Ecto neural progenitor cell (in vitro differentiated cells): ENCODE measurements at regions not wholly inside any gene's neighbourhood (a gene's known extent, or its start where the extent isn't known, plus 50 kb on each side); places are given as distances from the start of the nearest gene placed in this dataset.

Experiments used
- DNase-seq: peaks from one replicate; pipeline ENCODE4 v3.0.0-alpha.2; 2018; ENCODE audit warnings: low spot score

DNA sequence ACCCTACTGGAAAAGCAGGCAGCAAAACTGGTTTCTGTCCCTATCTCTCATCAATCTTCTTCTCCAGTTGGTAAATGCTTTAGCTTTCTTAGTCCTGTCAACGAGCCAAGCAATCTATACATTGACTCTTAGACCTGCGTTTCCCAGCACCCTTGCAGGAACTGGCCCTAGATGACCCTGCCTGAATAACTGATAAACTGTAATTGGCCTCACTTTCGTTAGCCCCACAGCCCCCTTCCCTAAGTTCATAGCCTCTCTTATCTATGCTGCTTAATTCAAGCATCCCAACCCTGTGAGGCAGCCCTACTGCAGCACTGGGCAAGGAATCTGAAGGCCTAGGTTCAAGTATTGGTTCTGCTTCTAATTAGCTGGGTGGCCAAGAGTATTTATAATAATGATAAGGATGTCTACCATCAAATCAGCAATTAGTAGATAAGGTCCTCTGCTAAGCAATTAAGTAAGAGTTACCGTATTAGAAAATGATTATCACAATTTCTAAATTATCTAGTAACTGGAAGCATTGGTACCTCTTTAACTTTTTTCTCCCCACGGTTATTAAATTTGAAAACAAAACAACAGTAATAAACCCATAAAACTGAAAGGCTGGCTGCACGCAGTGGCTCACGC lies 86.4 kb upstream of the RMDN2 start:
- no peak for DNase-seq

DNA sequence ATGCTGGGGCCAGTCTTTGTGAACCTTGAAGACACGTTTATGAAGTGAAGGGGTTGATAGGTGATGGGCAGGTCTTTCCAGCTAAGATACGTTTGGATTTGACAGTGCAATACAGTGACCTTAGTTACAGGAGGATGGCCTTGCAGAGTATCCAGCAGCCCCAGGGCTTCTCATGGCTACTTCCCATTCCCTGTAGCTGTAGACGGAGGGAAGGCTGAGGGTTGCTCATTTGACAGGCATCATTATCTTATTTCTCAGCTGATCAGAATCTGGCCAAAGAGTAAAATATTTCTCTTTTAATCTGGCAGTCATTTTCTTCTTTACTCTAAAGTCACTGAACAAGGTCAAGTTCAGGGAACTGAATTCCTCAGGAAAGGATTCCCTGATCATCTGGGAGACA lies 85.1 kb upstream of the RMDN2 start:
- DNase-seq = no peak

DNA sequence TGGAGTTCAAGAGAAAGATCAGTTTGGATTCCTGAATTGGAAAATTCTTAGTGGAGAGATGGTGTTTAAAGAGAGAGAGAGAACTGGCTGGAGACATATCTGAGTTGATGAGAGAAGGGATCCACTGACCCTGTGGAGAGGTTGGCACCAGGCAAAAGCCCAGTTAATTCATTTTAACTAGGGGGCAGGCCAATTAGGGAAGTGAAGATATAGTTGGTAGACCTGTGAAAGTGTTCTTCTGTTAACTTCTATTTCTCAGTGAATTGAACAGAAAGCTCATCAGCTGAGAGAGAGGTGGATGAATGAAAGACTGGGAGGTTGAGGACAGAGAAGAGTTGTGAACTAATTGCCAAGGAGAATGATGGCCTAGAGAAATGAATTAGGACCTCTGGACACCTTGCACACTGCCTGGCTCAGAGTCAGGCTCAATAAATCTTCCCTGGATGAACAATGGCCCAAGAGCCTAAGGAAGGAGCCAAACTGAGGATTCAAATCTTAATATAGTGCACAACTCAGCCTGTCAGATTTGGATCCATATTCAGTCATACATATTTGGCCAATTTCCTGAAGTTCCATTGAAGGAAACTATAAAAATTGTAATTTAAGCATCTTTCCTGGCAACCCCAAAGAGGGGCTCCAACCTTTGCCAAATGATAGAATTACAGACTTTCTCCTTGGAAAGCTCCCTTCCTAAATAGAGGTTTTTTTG lies 82.2 kb upstream of the RMDN2 start:
- no peak for DNase-seq

DNA sequence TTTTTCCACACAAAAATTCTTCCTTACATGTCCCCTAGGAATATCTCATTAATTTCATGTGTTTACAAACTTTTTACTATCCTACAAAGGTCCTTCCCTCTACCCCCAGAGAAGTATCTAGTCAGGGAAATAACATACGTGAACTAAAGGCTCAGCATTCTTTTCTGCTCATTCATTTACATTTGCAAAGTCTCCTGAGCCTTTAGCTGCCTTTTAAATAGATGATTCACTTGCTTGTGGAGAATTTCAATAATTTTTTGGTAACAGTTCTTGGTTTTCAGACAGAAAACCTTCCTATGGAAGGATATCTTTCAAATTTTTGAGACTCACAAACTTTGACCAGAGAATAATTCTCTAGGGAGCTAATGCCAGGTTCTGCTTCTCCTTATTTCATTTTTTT lies 81.5 kb upstream of the RMDN2 start:
- DNase-seq = no peak

DNA sequence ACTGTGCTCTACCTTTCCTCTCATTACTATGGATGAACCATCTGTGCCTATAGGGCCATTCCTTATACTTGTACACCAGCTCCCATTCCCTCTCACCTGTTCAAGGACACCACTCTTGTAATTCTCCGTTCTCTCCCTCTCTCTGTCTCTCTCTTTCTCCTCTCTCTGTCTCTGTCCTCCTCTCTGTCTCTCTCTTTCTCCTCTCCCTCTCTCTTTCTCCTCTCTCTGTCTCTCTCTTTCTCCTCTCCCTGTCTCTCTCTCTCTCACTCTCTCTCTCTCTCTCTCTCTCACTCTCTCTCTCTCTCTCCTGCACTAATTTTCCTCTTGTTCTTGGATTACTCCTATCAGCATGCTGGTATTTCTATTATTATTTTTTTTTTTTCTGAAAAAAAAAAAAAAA lies 78.9 kb upstream of the RMDN2 start:
- no peak for DNase-seq

DNA sequence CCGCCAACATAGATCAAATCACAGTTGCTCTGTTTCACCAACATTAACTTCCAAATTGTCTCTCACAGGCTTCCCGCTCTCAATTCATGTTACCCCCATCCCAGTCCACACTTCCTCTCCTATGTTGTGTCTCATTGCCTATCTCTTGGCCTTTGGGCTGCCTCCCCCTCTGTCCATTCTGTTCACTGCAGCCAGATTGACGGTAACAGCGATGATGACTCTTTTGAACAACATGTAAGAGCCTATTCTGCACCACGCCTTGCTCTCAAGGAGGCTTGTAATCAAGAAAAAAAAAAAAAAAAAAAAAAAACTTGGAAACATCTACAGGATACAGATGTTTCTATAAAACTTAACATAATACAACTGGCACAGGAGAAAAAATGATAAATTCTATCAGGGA lies 77.3 kb upstream of the RMDN2 start:
- no peak for DNase-seq

DNA sequence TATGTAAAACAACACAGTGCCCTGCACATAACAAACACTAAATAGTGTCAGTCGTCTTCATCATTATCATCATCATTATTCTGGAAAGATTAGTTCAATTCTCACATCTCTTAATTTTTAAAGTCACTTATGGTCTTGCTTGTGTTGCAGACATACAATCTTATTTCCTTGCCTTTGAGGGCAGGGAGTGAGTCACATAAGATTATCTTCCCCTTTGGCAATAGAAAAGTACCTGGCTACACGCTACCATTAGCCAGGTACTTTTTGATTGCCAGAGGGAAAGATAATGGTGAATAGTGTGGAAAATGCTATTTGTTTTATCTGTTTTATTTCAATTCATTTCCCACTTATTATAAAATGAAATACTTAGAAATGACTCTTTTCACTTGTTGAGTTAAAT lies 76.6 kb upstream of the RMDN2 start:
- DNase-seq = no peak

DNA sequence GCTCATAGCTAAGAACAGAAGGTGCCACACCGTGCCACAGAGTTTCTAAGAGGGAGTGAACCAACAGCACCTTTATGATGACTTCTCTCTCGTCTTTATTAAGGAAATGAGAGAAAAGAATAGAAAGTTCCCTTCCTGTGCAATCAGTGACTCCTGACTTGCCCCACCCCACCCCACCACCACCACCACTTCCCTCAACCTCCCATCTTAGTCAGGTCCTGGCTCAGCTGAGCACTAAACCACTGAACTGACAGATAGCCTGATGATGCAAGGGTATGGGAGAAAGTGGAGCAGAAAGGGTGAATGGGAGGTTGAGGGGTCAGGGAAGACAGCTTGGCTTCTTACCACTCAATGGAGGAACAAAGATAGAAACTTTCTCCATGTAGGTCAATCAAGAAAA lies 75.2 kb upstream of the RMDN2 start:
- DNase-seq = no peak

DNA sequence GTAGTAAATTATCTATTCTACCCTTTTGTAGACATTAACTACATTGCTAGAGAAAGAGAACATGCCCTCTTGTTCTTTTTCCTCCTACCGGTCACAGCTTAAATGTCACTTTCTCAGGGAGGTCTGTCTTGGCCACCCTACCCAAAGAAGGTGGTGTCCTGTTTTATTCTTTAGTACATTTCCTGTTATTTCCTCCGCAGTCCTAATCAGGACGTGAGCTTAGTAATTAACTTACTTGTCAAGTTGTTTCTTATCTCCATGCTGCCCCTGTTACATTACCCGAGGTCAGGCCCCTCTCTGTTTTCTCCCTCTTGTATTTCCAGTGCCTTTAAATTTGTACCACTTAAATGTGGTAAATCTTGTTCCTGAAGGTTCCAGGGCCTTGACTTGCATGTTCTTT lies 73.7 kb upstream of the RMDN2 start:
- no peak for DNase-seq

DNA sequence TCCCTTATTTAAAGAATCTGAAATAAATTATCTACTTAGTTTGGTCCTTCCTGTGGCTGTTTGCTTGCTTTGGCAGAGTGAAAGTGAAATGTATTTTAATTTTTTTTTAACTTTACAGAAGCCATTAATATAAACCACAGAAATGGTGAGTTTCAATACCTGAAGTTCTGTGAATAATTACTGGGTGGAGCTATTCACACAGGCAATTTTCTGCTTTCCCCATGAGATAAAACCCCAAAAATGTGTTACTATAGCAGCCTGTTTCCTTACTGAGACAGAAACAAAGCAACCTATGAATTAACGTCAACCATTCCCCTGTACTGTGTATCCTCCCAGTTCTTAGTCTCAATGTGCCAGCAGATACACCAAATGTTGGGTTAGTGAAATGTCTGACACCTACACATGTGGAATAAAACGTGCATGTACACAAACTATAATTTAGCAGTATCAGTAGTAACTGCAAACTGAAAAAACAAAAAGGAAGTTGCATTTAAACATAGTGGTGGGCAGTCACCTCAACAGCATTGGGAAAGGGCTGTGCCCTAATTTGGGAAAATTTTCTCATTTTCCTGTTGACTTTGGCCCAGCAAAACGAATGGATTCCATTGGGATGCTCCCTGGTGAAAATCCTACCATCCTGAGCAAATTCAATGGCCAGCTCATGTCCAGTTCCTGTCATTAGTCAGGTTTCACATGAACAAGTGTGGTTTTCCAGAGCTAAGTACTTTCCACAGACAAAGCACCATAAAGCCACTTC lies 73.1 kb upstream of the RMDN2 start:
- no peak for DNase-seq

DNA sequence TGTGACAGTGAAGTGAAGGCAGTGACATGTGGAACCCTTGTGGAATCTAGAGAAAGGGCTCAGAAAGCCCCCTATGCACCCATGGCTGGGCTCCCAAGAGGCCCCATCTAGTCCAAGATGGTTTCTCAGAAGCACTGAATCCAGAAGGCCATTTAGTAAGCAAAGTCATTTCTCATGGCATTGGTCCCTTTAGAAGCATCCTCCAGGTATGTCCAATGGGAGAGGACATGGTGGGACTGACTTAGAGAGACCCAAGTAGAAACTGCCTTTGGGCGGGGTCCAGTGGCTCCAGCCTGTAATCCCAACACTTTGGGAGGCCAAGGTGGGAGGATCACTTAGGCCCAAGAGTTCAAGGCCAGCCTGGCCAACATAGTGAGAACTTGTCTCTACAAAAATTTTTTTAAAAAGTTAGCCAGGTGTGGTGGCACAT lies 72.5 kb upstream of the RMDN2 start:
- DNase-seq = no peak

DNA sequence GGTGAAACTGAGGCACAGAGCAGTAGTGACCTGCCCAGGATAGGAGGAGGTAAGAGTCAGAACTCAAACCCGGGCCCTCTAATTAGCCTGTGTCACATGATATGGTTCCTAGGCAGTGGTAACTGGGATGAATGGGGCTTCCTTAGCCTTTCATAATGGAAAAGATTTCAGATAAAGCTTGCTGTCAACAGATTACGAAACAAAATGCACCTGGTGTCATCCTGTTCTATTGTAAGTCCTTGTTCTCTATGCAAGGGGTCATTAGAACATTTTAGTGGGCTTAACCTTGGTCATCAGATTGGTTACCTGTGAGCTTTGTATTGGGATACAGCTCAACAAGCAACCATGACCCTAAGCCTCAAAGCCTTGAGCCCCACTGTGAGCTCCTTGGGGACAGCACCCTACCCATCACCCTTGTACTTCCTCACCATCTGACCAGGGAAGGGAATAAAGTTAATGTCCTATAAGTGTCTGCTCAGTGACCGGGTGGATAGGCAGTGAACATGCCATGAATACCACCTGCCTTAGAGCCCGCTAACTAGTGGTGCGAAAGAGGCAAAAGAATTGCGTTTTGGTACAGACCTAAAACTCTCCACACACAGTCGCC lies 70.3 kb upstream of the RMDN2 start:
- no peak for DNase-seq

DNA sequence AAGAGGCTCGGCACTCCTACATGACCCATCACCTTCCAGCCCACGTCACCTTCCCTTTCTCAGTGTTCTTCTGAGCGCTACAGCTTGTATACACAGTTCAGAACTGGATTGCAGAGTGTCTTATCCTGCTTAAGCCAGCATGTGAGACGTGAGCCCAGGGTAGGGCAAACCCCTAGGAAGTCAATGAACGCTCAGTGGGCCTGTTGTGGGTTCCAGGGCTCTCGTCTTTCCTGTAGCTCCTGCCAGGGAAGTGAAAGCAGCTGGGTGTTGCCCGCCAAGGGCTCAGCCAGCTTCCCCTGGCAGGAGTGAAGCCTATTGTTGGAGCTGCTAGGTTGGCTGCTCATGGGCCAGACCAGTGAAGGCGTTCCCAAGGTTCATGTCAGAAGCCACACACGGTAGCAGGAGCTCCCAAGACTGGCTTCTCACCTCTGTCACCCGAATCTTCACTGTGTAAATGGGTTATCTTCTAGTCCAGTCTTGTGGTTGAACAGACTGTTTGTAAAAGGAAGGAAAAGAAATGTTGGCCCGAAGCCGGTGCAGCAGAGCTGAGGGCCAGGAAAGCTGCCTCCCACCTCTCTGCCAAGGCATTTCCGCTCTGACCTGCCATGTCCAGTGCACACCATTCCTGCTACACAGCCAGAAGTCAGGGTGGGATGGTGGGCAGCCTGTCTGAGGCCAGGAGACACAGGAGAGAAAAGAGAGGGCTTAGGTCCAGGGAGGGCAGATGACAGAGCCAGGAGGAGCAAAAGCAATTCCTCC lies 69.6 kb upstream of the RMDN2 start:
- DNase-seq = no peak

DNA sequence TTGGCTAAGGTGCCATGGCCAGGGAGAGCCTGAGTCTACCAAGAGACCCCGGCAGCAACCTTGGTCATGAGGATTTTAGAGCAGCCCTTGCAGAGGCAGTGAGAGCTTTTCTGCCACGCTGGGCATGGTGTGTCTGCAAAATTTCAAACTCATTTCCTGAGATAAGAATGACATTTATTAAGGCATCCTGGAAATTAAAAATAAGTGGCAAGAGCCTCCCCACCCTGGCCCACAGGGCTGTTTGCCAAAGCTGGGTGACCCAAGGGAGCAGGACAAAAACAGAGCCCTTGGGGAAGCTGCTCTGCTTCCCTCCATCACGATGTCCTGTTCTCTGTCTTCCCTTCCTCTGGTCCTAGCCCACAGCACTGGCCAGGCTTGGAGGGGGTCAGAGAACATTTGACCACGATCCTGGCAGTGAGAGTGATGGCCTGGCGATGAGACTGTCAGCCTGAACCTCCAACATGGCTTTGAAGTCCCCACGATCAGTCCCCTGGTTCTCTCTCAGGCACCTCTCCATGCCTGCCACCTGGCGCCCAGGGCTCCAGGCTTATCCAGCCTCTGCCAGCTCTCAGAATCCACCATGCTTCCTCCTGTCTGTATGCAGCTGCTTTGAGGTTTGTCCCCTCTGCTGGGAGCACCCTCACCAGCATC lies 68.9 kb upstream of the RMDN2 start:
- no peak for DNase-seq

DNA sequence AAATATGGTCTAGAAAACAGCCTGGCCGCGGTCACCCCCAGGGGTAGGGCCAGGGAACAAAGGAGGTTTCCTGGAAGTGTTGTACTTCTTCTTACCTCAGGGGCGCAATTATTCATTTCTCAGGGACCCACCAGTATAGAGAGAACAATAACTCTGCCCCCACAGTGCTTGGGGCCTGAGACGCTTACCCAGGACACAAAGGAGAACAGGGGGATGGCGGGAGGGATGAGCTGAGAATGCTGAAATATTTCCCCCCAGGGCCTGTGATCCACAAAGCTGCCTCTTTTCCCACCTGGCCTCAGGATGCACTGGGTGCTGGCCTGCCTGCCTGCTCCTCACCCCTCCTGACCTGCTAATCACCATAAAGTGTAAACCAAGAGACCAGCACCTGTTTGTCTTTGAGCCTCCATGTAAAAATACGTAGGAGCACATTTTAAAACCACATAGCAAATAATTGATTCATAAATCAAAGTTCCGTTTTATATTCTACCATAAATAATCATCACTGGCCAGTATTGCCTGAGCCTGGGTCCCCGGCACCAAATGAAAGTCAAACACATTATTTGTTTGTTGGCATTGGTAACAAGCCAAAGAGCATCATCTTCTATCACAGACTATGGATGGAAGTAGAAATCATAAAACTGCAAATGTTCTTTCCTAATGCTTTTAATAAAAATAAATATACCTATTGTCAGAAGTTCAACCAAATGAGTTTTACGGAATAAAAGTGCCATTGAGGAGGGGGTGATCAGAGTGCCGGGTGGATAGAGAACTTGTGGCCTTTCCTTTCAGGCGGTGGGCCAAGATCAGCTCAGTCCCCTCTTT lies 67.3 kb upstream of the RMDN2 start:
- DNase-seq = no peak

DNA sequence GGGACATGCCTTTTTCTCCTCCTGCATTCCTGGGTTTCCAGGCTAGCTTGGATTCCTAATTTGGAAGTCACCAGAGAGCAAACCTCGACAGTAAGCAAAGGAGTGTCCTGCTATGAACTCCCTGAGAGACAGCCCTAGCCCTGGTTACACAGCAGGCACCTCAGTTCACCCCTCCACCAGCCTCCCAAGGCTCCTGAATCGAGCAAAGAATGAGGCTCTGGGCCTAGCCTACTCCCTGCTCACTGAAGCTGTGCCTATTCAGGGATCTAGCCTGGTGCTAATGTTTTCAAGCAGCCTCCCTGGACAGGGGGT lies 66.7 kb upstream of the RMDN2 start:
- no peak for DNase-seq

DNA sequence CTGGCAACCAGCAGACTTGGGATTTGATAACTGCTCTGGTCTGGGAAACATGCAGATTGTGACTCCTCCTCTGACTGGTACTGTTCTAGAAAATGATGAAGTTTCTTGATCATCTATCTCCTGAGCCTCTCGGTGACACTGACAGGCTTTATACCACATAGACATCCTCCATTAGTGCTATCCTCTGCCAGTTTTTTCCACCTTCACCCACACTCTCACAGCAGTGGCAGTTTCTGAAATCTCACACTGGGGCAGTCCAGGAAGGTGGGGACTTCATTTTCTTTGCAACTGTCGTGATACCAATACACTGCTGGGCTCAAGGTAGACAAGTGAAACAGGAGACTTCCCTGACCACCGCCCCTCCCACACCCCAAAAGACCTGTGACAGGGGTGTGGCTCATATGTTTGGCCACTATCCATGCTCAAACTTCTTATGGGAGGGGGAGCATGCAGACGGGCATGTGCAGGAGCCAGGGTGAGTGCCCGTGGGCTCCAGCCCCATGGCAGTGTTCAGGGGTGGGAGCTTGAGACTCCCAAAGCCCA lies 66.3 kb upstream of the RMDN2 start:
- DNase-seq = no peak

DNA sequence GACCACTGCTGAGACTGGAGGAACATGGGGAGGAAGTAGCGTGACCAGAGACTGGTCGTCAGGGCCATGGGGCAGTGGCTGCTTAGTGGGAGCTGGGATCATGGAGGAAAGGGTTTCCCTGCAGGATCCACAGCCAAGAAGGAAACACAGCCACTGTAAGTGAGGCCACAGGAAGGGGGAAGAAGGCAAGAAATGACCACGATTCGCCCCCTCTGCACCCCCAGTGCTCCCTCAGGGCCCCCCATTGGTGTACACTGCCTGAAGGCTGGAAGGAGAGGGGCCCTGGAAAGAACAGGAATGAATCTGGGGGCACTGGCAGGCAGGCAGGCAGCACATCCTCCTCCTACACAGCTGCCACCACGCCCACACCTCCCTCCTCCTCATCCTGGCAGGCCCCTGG lies 62.5 kb upstream of the RMDN2 start:
- DNase-seq = no peak

DNA sequence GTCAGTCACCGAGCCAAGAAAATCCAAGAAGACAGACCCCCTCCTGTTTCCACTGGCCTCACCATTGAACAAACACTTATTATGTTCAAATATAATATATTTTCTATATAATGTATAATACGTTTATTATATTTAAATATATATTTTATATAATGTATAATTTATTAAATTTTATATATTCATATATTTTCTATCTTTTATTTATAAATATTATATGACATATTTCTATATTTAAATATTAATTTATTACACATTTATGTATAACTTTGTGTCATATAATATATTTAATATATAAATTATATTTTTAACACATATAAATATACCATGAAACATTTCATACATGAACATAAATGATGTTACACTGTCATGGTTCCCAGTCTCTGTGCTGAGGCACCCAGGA lies 60.9 kb upstream of the RMDN2 start:
- no peak for DNase-seq

DNA sequence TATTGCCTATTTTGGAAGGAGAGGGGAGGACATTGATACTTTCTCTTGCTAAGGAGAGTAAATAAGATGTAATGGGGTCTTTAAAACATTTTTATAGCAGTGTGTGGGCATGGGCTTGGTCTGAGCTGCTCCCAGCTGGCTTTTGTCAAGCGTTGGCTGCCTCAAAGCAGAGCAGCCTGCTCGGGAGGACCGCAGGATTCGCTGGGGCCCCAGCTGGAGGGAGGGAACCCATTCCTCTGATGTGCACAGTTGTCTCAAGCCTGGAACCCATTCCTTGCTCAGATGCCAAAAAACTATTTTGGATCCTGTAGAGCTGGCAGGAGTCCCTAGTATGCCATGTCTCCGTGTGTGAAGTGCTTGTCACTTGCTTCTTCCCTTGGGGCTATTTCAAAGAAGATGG lies 59.4 kb upstream of the RMDN2 start:
- DNase-seq = no peak
